ENCODE measurements at regions not wholly inside any gene's neighbourhood (a gene's known extent, or its start where the extent isn't known, plus 50 kb on each side); places are given as distances from the start of the nearest gene placed in this dataset.
A peak's percentile ranks its signal among the peaks of the same experiment; 100 is the strongest.

GRCh38 chr5:72007336-72008111, 99.8 kb upstream of the MAP1B start:
- DNase-seq = no peak

GRCh38 chr5:72009280-72009679, 98.0 kb upstream of the MAP1B start:
- DNase-seq = no peak

- DNase-seq = no peak
Observed at GRCh38 chr5:72010430-72010829, 96.8 kb upstream of the MAP1B start.

GRCh38 chr5:72012906-72013305, 94.4 kb upstream of the MAP1B start:
- DNase-seq = peak; percentile 24

- DNase-seq = peak; percentile 95
Observed at GRCh38 chr5:72013766-72014624, 93.3 kb upstream of the MAP1B start.

- DNase-seq = peak; percentile 33
Observed at GRCh38 chr5:72015103-72015548, 92.1 kb upstream of the MAP1B start.

GRCh38 chr5:72018143-72018803, 89.0 kb upstream of the MAP1B start:
- peak; percentile 45 for DNase-seq

GRCh38 chr5:72020161-72020983, 86.9 kb upstream of the MAP1B start:
- DNase-seq = no peak

GRCh38 chr5:72021651-72022357, 85.5 kb upstream of the MAP1B start:
- DNase-seq = no peak

- no peak for DNase-seq
Observed at GRCh38 chr5:72028382-72028781, 78.9 kb upstream of the MAP1B start.

- no peak for DNase-seq
Observed at GRCh38 chr5:72030237-72030636, 77.0 kb upstream of the MAP1B start.

- DNase-seq = peak; percentile 76
Observed at GRCh38 chr5:72032788-72033187, 74.5 kb upstream of the MAP1B start.

GRCh38 chr5:72034770-72035169, 72.5 kb upstream of the MAP1B start:
- no peak for DNase-seq

- no peak for DNase-seq
Observed at GRCh38 chr5:72035831-72036230, 71.4 kb upstream of the MAP1B start.

- DNase-seq = no peak
Observed at GRCh38 chr5:72036951-72037350, 70.3 kb upstream of the MAP1B start.

- no peak for DNase-seq
Observed at GRCh38 chr5:72040513-72040912, 66.8 kb upstream of the MAP1B start.

- DNase-seq = no peak
Observed at GRCh38 chr5:72041654-72042053, 65.6 kb upstream of the MAP1B start.

GRCh38 chr5:72042097-72042496, 65.2 kb upstream of the MAP1B start:
- no peak for DNase-seq

- DNase-seq = no peak
Observed at GRCh38 chr5:72045692-72046091, 61.6 kb upstream of the MAP1B start.

GRCh38 chr5:72046106-72046505, 61.2 kb upstream of the MAP1B start:
- no peak for DNase-seq

- DNase-seq = no peak
Observed at GRCh38 chr5:72055636-72056035, 51.6 kb upstream of the MAP1B start.
